RWPE1 (cell line): ENCODE measurements at regions not wholly inside any gene's neighbourhood (a gene's known extent, or its start where the extent isn't known, plus 50 kb on each side); places are given as distances from the start of the nearest gene placed in this dataset.

ENCODE experiments used
- CTCF ChIA-PET: fragments of 350-600 bp; sonication (Branson Sonifier 250); formaldehyde crosslinking; extraction: SDS; loops from one replicate; lab custom pipeline; 2021; lab: Yijun Ruan, JAX
- POLR2A ChIA-PET: fragments of 400-600 bp; formaldehyde crosslinking; extraction: SDS; loops from one replicate; lab custom pipeline; 2020; ENCODE audit warnings: antibody characterized with exemption; ENCODE audit not compliant: low non-redundant PET; lab: Yijun Ruan, JAX
- DNase-seq: peaks from one replicate; pipeline ENCODE4 v3.0.0; 2012; ENCODE audit warnings: low spot score
- H3K27ac ChIP-seq: fragments of 450-650 bp; 2 replicates; pipeline ENCODE4 v1.5.1; 2017
- CTCF ChIP-seq: fragments of 450-650 bp; conservative IDR thresholded peaks from 2 replicates; pipeline ENCODE4 v1.5.1; 2017; ENCODE audit warnings: low read depth, mild to moderate bottlenecking

DNA sequence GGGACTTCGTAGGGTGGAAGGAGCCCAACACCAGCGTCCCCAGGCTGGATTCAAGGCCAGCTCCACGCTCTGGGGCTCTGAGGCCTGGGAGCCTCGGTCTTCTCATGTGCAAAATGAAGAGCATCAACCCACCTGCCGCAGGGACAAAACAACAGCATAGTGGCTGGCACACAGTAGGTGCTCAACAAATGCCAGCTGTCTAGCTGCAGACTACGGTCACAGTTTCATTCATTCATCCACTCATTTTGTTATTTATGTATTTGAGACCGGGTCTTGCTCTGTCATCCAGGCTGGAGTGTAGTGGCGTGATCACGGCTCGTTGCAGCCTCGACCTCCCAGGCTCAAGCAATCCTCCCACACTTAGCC lies 60.7 kb downstream of the CEBPB start:
- POLR2A ChIA-PET: no interaction called here
- CTCF ChIA-PET: interaction anchor here (0.6 to 1.0 kb wide), 2 partner anchors 83 to 125 kb away, joined by 3 to 4 read pairs; no protein-coding TSS in a partner anchor
- no peak overlapping the region for H3K27ac ChIP-seq

GRCh38 chr20:50251992-50252511 lies 61.4 kb downstream of the CEBPB start:
- no peak for TF ChIP-seq CTCF
- CTCF ChIA-PET: interaction anchor here (0.6 to 1.0 kb wide), 3 partner anchors 21 to 82 kb away, joined by 3 to 4 read pairs (median 4); no protein-coding TSS in a partner anchor
- POLR2A ChIA-PET: no interaction called here
- no peak overlapping the region for H3K27ac ChIP-seq
- DNase-seq: no peak

More for the DNA sequence above, 60.7 kb downstream of the CEBPB start:
- no peak for TF ChIP-seq CTCF
- DNase-seq: no peak

DNA sequence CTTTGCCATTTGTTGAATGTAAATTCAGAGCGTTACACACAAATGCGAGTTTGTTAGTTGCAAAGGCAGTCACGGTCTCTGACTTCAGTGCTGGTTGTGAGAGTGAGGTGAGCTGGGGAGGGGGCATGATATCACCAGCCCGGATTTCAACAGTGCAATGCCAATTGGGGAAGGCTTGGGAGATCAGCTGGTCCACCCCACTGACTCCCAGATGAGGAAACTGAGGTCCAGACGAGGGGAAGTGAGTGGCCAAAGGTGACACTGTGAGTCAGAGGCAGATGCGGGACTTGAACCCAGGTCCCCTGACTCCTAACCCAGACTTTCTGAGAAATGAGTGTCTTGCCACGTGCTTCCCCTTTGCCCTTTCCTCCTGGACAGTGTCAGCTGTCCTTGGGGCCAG lies 62.1 kb downstream of the CEBPB start:
- DNase-seq: no peak
- H3K27ac ChIP-seq: no peak overlapping the region
- ChIA-PET CTCF (no interaction called here), POLR2A (no interaction called here)
- TF ChIP-seq CTCF: no peak

- TF ChIP-seq CTCF: no peak
- DNase-seq: no peak
- POLR2A ChIA-PET: no interaction called here
These were observed 62.5 kb downstream of the CEBPB start for GRCh38 chr20:50253101-50253500.

GRCh38 chr20:50254466-50255079 lies 63.9 kb downstream of the CEBPB start:
- no peak for TF ChIP-seq CTCF
- H3K27ac ChIP-seq: no peak overlapping the region
- ChIA-PET POLR2A (no interaction called here), CTCF (interaction anchor here (0.6 kb wide), 1 partner anchor 308 kb away, joined by 4 read pairs; no protein-coding TSS in a partner anchor)
- DNase-seq: no peak

More at GRCh38 chr20:50253101-50253500, 62.5 kb downstream of the CEBPB start:
- no peak overlapping the region for H3K27ac ChIP-seq
- CTCF ChIA-PET: no interaction called here

- no peak for TF ChIP-seq CTCF
- H3K27ac ChIP-seq: no peak overlapping the region
- ChIA-PET POLR2A (no interaction called here), CTCF (interaction anchor here (0.6 to 1.0 kb wide), 2 partner anchors 22 to 43 kb away, joined by 3 read pairs; no protein-coding TSS in a partner anchor)
- no peak for DNase-seq
These were observed 65.9 kb downstream of the CEBPB start for GRCh38 chr20:50256577-50256976.
